GM10248 (cell line): ENCODE measurements at regions not wholly inside any gene's neighbourhood (a gene's known extent, or its start where the extent isn't known, plus 50 kb on each side); places are given as distances from the start of the nearest gene placed in this dataset.

ENCODE experiments used
- CTCF ChIA-PET: fragments of 300-600 bp; sonication (Branson Sonifier 250); formaldehyde crosslinking; extraction: SDS; loops from one replicate; lab custom pipeline; 2021; ENCODE audit warnings: antibody characterized with exemption; lab: Yijun Ruan, JAX
- POLR2A ChIA-PET: fragments of 350-650 bp; sonication (Branson Sonifier 250); formaldehyde crosslinking; extraction: SDS; loops from one replicate; lab custom pipeline; 2020; ENCODE audit warnings: antibody characterized with exemption; lab: Yijun Ruan, JAX
- DNase-seq: peaks from one replicate; pipeline ENCODE4 v3.0.0; 2012; ENCODE audit errors: extremely low spot score
- TF ChIP-seq, protein P1 (sequence below): IDR thresholded peaks from 2 replicates; pipeline ENCODE4 v1.5.1; 2012; ENCODE audit warnings: mild to moderate bottlenecking, low read depth; ENCODE audit errors: extremely low read depth, missing control alignments, control extremely low read depth

DNA sequence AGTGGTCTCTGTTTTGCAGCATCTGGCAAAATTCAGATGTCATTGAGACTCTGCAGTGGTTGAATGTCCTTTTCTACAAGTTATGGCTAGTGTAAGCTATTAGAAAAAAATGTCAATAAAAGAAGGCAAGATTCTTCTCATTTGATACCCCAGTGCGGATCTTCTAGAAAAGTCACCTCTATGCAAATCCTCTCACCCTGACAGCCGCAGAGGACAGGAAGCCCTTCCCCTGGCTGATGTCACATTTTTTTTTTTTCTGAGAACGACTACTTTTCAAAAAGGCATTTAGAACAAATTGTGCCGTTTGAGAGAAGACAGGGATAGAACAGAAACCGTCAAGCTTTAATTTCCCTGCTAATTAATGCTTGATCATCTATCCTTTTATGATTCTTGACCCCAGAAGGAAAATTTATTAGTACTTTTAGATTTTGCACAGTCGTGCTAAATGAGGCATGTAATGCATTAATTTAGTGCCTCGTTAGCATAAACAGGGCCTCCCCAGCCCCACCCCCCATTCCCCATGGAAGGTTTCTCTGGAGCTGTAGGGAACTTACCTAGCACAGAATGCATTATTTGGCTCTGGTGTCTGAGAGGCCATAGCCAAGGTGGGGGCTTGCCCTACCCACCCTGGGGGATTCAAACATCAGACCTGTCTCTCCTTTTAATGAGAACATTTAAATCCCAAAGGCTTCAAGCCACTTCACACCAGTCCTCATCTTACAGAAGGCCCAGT, 183.8 kb downstream of the OPA1 start:
- TF ChIP-seq, protein P1, sequence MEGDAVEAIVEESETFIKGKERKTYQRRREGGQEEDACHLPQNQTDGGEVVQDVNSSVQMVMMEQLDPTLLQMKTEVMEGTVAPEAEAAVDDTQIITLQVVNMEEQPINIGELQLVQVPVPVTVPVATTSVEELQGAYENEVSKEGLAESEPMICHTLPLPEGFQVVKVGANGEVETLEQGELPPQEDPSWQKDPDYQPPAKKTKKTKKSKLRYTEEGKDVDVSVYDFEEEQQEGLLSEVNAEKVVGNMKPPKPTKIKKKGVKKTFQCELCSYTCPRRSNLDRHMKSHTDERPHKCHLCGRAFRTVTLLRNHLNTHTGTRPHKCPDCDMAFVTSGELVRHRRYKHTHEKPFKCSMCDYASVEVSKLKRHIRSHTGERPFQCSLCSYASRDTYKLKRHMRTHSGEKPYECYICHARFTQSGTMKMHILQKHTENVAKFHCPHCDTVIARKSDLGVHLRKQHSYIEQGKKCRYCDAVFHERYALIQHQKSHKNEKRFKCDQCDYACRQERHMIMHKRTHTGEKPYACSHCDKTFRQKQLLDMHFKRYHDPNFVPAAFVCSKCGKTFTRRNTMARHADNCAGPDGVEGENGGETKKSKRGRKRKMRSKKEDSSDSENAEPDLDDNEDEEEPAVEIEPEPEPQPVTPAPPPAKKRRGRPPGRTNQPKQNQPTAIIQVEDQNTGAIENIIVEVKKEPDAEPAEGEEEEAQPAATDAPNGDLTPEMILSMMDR = no peak
- POLR2A ChIA-PET = no interaction called here

DNA sequence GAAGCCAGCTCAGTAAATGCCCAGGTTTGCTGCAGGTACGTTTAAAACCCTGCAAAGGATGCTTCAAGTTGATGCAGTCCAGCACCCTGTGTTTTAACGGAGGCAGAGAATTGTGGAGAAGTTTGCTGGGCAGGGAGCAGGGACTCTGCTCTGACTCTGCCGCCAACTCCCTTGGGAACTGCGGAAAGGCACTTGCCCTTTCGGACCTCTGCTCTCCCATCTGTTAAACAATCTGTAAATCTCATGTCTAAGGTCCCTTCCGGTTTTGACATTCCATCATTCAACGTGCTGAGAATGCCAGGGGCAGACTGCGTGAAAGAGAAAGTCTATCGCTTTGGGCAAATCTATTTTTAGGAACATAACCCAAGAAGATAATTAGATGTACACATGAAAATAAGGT, 184.5 kb downstream of the OPA1 start:
- ChIA-PET POLR2A (no interaction called here), CTCF (interaction anchor here (1.1 to 1.5 kb wide), 3 partner anchors 23 to 566 kb away, joined by 3 to 10 read pairs (median 3); no protein-coding TSS in a partner anchor)
- no peak for DNase-seq
- TF ChIP-seq, protein P1 = no peak

More for the DNA sequence above, 183.8 kb downstream of the OPA1 start:
- CTCF ChIA-PET = interaction anchor here (1.1 to 1.5 kb wide), 2 partner anchors 22 to 539 kb away, joined by 3 to 10 read pairs; no protein-coding TSS in a partner anchor
- no peak for DNase-seq

DNA sequence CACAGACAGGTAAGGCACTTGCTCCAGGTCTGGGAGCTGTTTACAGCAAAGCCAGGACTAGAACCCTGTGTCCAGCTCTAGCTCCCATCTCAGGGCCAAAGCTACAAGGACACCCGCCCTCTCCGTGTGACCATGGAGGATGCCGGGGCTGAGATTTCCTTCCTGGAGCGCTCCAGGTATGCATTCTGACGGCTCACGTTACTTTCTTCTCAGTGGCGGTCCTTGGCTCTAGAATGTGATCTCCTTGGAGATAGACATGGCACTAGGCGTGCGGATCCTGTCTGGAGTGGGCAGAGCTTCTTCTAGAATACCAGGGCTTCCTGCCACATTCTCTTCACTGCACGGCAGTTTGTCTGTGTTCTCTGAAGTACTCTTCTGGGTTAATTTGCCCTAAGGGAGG, 185.7 kb downstream of the OPA1 start:
- ChIA-PET CTCF (interaction anchor here (1.3 to 7.5 kb wide), 4 partner anchors 10 to 565 kb away, joined by 3 to 132 read pairs (median 4); no protein-coding TSS in a partner anchor), POLR2A (no interaction called here)

DNA sequence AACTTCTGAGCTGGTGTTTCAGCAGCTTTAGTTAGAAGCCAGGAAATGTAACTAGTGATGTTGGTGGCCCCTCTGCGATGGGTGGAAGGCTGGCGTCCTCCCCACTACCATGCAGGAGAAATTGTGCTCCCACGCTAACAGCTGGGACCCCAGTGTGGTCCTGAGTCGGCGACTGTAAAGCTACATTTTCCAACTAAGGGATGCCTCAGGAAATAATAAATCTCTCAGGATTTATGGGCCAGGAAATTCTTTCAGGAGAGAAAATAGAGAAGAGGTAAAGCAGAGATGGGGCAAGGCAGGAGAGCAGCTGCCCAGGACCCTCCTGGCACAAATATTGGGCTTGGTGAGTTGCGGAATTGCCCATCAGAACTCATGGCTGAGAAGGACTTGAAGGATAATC, 186.9 kb downstream of the OPA1 start:
- DNase-seq = no peak
- POLR2A ChIA-PET = no interaction called here
- TF ChIP-seq, protein P1 = no peak
- CTCF ChIA-PET = interaction anchor here (0.8 to 7.5 kb wide), 10 partner anchors 9 to 627 kb away, joined by 3 to 132 read pairs (median 4); no protein-coding TSS in a partner anchor

More for the DNA sequence above, 185.7 kb downstream of the OPA1 start:
- no peak for DNase-seq
- TF ChIP-seq, protein P1 = no peak

DNA sequence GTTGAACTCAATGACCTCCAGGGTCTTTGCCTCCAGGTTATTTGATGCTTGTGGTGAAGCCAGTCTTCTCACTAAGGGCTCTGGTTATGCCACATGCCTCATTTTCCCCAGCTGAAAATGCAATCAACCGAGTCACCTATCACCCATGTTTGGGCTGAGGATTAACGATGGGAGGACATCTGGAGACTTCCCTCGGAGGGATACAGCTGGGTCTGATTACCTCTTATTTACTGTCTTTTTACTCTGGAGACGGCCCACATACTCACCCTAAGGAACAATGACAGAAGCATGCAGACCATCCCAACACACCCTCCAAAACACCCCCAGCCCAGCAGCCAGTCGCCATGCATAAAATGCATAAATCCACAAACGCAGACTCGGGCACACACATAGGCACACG, 187.4 kb downstream of the OPA1 start:
- DNase-seq = no peak
- ChIA-PET POLR2A (interaction anchor here (0.6 kb wide), 1 partner anchor 113 kb away, joined by 5 read pairs; no protein-coding TSS in a partner anchor), CTCF (interaction anchor here (0.7 to 7.5 kb wide), 16 partner anchors 8 to 627 kb away, joined by 3 to 132 read pairs (median 4); no protein-coding TSS in a partner anchor)
- TF ChIP-seq, protein P1 = no peak

DNA sequence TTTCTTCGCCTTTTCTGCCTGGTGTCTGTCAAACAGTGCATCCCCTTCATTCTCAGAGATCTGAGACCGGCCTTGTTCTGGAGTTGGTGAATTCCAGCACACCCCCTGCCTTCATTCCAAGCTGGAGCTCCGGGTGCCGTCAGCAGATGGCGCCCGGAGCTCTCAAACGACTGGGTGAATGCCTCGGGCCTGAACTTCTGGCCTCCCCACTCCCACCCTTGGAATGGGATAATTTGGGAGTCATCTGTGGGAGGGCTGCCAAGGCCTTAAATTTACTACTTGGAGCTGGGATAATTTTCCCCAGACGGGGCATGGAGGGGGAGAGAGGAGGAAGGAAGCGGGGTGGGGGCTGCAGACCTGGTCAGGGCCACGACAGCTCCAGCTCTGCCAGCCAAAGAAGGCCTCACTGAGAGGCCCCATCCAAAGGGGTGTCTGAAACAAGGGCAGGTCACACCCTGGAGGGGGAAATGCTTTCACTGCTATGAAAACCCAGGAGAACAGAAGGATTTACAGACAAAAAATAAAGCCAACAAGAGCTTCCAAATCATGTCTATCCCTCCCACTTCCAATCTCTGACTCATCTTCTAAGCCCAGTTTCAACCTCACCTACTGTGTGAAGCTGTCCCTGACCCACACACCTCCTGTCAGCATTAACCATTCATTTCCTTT, 187.9 kb downstream of the OPA1 start:
- ChIA-PET POLR2A (interaction anchor here (0.6 kb wide), 1 partner anchor 114 kb away, joined by 5 read pairs; no protein-coding TSS in a partner anchor), CTCF (interaction anchor here (0.7 to 7.5 kb wide), 24 partner anchors 8 to 626 kb away, joined by 3 to 132 read pairs (median 4); no protein-coding TSS in a partner anchor)
- peak; percentile 67 for DNase-seq
- TF ChIP-seq, protein P1 = peak; percentile 44
